GM23338 (cell line): ENCODE measurements at regions not wholly inside any gene's neighbourhood (a gene's known extent, or its start where the extent isn't known, plus 50 kb on each side); places are given as distances from the start of the nearest gene placed in this dataset.

Source experiments
- ATAC-seq: fragments of 200-7000 bp; cut with Tn5 transposase; 3 replicates; pipeline ENCODE4 v1.9.1; 2020
- DNase-seq: peaks from one replicate; pipeline ENCODE4 v3.0.0-alpha.2; 2015; ENCODE audit warnings: low spot score
- H2AFZ ChIP-seq: fragments of 200-600 bp; sonication (generic); 2 replicates; pipeline ENCODE4 v1.8.0; 2016; ENCODE audit warnings: antibody characterized with exemption, mild to moderate bottlenecking, moderate library complexity
- H3F3A ChIP-seq: fragments of 200-600 bp; sonication (generic); replicated peaks from 2 replicates; pipeline ENCODE4 v1.8.0; 2017; ENCODE audit warnings: antibody characterized with exemption, mixed run types, low read depth
- H3K27ac ChIP-seq: fragments of 200-600 bp; sonication (generic); 2 replicates; pipeline ENCODE4 v1.6.1; 2016; ENCODE audit warnings: low read depth
- H3K27me3 ChIP-seq: fragments of 200-600 bp; sonication (generic); 2 replicates; pipeline ENCODE4 v1.8.0; 2016; ENCODE audit warnings: mild to moderate bottlenecking, mixed run types, moderate library complexity; ENCODE audit not compliant: insufficient read depth
- H3K36me3 ChIP-seq: fragments of 200-600 bp; sonication (generic); 2 replicates; pipeline ENCODE4 v1.8.0; 2016; ENCODE audit warnings: mild to moderate bottlenecking; ENCODE audit not compliant: insufficient read depth
- H3K4me1 ChIP-seq: fragments of 200-600 bp; sonication (generic); 2 replicates; pipeline ENCODE4 v1.8.0; 2016; ENCODE audit warnings: mild to moderate bottlenecking, moderate library complexity; ENCODE audit not compliant: insufficient read depth
- H3K4me2 ChIP-seq: fragments of 200-600 bp; sonication (generic); 2 replicates; pipeline ENCODE4 v1.7.1; 2017; ENCODE audit warnings: mixed run types
- H3K4me3 ChIP-seq: fragments of 200-600 bp; sonication (generic); 2 replicates; pipeline ENCODE4 v1.6.1; 2016; ENCODE audit warnings: mixed run types
- H3K79me2 ChIP-seq: fragments of 200-600 bp; sonication (generic); replicated peaks from 2 replicates; pipeline ENCODE4 v1.8.0; 2017; ENCODE audit warnings: mild to moderate bottlenecking; ENCODE audit not compliant: insufficient read depth
- H3K9me2 ChIP-seq: fragments of 200-600 bp; sonication (generic); 2 replicates; pipeline ENCODE4 v1.8.0; 2017; ENCODE audit not compliant: insufficient read depth
- H4K20me1 ChIP-seq: fragments of 200-600 bp; sonication (generic); replicated peaks from 2 replicates; pipeline ENCODE4 v1.8.0; 2017; ENCODE audit warnings: mild to moderate bottlenecking; ENCODE audit not compliant: insufficient read depth
- H3K27ac Mint-ChIP-seq: 2 replicates; pipeline ENCODE4 v1.8.0; 2020; ENCODE audit warnings: inconsistent platforms, mild to moderate bottlenecking, moderate library complexity, mixed read lengths
- H3K27me3 Mint-ChIP-seq: 3 replicates; pipeline ENCODE4 v1.8.0; 2022; ENCODE audit warnings: low read depth, mild to moderate bottlenecking, moderate library complexity, mixed read lengths, inconsistent platforms; ENCODE audit not compliant: insufficient read depth, poor library complexity
- H3K36me3 Mint-ChIP-seq: 3 replicates; pipeline ENCODE4 v1.8.0; 2021; ENCODE audit warnings: low read depth, mild to moderate bottlenecking, inconsistent platforms, moderate library complexity, mixed read lengths
- H3K4me1 Mint-ChIP-seq: 3 replicates; pipeline ENCODE4 v1.8.0; 2020; ENCODE audit warnings: mild to moderate bottlenecking, inconsistent platforms, mixed read lengths
- H3K4me3 Mint-ChIP-seq: 3 replicates; pipeline ENCODE4 v1.8.0; 2021; ENCODE audit warnings: moderate library complexity, mild to moderate bottlenecking, inconsistent platforms, mixed read lengths
- H3K9me3 Mint-ChIP-seq: 3 replicates; pipeline ENCODE4 v1.8.0; 2020; ENCODE audit warnings: moderate library complexity, mild to moderate bottlenecking, inconsistent platforms, mixed read lengths
- CREB1 ChIP-seq: fragments of 250-450 bp; sonication (Bioruptor Pico); IDR thresholded peaks from 2 replicates; pipeline ENCODE4 v1.5.0; 2020; ENCODE audit warnings: low read depth, mild to moderate bottlenecking, moderate library complexity
- EZH2 ChIP-seq: fragments of 200-600 bp; sonication (generic); IDR thresholded peaks from one replicate; pipeline ENCODE4 v1.8.0; 2017; ENCODE audit warnings: antibody characterized with exemption, mild to moderate bottlenecking, low read depth; ENCODE audit not compliant: unreplicated experiment
- EZH2phosphoT487 ChIP-seq: fragments of 200-600 bp; sonication (generic); IDR thresholded peaks from one replicate; pipeline ENCODE4 v1.8.1; 2018; ENCODE audit warnings: antibody characterized with exemption; ENCODE audit not compliant: unreplicated experiment
- JUNB ChIP-seq: IDR thresholded peaks from one replicate; pipeline ENCODE4 v1.6.1; 2016; ENCODE audit warnings: antibody characterized with exemption; ENCODE audit not compliant: unreplicated experiment
- NANOG ChIP-seq: IDR thresholded peaks from 2 replicates; pipeline ENCODE4 v1.6.1; 2016; ENCODE audit warnings: antibody characterized with exemption, borderline replicate concordance
- POLR2AphosphoS5 ChIP-seq: IDR thresholded peaks from 2 replicates; pipeline ENCODE4 v1.6.1; 2016; ENCODE audit warnings: antibody characterized with exemption, low read depth
- STAT1 ChIP-seq: IDR thresholded peaks from one replicate; pipeline ENCODE4 v1.6.1; 2016; ENCODE audit warnings: antibody characterized with exemption; ENCODE audit not compliant: unreplicated experiment
- ZNF114 ChIP-seq: fragments of 250-450 bp; sonication (Bioruptor Pico); IDR thresholded peaks from 2 replicates; pipeline ENCODE4 v1.5.0; 2020; ENCODE audit warnings: mild to moderate bottlenecking, moderate library complexity
- ZNF331 ChIP-seq: fragments of 250-450 bp; sonication (Bioruptor Pico); IDR thresholded peaks from 2 replicates; pipeline ENCODE4 v1.5.0; 2020; ENCODE audit warnings: low read depth, mild to moderate bottlenecking, moderate library complexity
- TF ChIP-seq, protein P1 (sequence below), 2 experiments: fragments of 200-600 bp in 1 of 2; sonication (generic) in 1 of 2; conservative IDR thresholded peaks; 2 replicates each; pipeline versions ENCODE4 v1.5.1 to v1.6.1; 2016 to 2017; ENCODE audit warnings: antibody characterized with exemption in 2 of 2, low read depth in 2 of 2, mild to moderate bottlenecking in 2 of 2, moderate library complexity in 1 of 2
- TF ChIP-seq, protein P2 (sequence below): IDR thresholded peaks from 2 replicates; pipeline ENCODE4 v1.6.1; 2016; ENCODE audit warnings: antibody characterized with exemption
- TF ChIP-seq, protein P3 (sequence below): IDR thresholded peaks from one replicate; pipeline ENCODE4 v1.6.1; 2018; ENCODE audit warnings: antibody characterized with exemption; ENCODE audit not compliant: unreplicated experiment
- TF ChIP-seq, protein P4 (sequence below): fragments of 250-450 bp; sonication (Bioruptor Pico); IDR thresholded peaks from 2 replicates; pipeline ENCODE4 v1.5.0; 2020; ENCODE audit warnings: mild to moderate bottlenecking, moderate library complexity

DNA sequence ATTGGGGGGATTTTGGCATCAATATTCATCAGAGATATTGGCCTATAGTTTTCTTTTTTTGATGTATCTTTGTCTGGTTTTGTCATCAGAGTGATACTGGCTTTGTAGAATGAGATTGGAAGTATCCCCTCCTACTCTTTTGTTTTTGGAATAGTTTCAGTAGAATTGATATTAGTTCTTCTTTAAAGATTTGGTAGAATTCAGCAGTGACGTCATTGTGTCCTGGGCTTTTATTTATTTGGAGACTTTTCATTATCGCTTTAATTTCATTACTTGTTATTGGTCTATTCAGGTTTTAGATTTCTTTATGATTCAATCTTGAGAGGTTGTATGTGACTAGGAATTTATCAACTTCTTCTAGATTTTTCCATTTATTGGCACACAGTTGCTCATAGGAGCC lies 825.5 kb upstream of the NXPH2 start:
- Mint-ChIP-seq H3K4me3 (no peak overlapping the region), H3K9me3 (no peaks in the 10 kb centered on the region), H3K4me1 (peaks cover 3% of the 10 kb centered on the region; the same call in 2 of the 3 replicates), H3K36me3 (no peaks in the 10 kb centered on the region), H3K27me3 (no peaks in the 10 kb centered on the region), H3K27ac (no peak overlapping the region)
- no peak for ATAC-seq
- Histone ChIP-seq H3K79me2 (no peaks in the 10 kb centered on the region), H4K20me1 (no peaks in the 10 kb centered on the region), H3K36me3 (no peaks in the 10 kb centered on the region), H3K4me2 (no peak overlapping the region), H3K9me2 (peaks cover 4% of the 10 kb centered on the region; the same call in 1 of the 2 replicates), H3K4me3 (no peak overlapping the region), H2AFZ (no peak overlapping the region), H3K27me3 (no peaks in the 10 kb centered on the region), H3K27ac (no peak overlapping the region), H3K4me1 (no peaks in the 10 kb centered on the region), H3F3A (no peaks in the 10 kb centered on the region)
- DNase-seq, result no peak
- TF ChIP-seq EZH2phosphoT487, result no peak
- no peak for TF ChIP-seq EZH2
- TF ChIP-seq NANOG, result no peak
- TF ChIP-seq, protein P1, sequence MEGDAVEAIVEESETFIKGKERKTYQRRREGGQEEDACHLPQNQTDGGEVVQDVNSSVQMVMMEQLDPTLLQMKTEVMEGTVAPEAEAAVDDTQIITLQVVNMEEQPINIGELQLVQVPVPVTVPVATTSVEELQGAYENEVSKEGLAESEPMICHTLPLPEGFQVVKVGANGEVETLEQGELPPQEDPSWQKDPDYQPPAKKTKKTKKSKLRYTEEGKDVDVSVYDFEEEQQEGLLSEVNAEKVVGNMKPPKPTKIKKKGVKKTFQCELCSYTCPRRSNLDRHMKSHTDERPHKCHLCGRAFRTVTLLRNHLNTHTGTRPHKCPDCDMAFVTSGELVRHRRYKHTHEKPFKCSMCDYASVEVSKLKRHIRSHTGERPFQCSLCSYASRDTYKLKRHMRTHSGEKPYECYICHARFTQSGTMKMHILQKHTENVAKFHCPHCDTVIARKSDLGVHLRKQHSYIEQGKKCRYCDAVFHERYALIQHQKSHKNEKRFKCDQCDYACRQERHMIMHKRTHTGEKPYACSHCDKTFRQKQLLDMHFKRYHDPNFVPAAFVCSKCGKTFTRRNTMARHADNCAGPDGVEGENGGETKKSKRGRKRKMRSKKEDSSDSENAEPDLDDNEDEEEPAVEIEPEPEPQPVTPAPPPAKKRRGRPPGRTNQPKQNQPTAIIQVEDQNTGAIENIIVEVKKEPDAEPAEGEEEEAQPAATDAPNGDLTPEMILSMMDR (conservative IDR thresholded peaks at IDR 0.05; ENCODE audit: low read depth in 2 of 2), result no peak
- no peak for TF ChIP-seq STAT1
- TF ChIP-seq, protein P2, sequence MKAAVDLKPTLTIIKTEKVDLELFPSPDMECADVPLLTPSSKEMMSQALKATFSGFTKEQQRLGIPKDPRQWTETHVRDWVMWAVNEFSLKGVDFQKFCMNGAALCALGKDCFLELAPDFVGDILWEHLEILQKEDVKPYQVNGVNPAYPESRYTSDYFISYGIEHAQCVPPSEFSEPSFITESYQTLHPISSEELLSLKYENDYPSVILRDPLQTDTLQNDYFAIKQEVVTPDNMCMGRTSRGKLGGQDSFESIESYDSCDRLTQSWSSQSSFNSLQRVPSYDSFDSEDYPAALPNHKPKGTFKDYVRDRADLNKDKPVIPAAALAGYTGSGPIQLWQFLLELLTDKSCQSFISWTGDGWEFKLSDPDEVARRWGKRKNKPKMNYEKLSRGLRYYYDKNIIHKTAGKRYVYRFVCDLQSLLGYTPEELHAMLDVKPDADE, result no peak
- TF ChIP-seq, protein P3, sequence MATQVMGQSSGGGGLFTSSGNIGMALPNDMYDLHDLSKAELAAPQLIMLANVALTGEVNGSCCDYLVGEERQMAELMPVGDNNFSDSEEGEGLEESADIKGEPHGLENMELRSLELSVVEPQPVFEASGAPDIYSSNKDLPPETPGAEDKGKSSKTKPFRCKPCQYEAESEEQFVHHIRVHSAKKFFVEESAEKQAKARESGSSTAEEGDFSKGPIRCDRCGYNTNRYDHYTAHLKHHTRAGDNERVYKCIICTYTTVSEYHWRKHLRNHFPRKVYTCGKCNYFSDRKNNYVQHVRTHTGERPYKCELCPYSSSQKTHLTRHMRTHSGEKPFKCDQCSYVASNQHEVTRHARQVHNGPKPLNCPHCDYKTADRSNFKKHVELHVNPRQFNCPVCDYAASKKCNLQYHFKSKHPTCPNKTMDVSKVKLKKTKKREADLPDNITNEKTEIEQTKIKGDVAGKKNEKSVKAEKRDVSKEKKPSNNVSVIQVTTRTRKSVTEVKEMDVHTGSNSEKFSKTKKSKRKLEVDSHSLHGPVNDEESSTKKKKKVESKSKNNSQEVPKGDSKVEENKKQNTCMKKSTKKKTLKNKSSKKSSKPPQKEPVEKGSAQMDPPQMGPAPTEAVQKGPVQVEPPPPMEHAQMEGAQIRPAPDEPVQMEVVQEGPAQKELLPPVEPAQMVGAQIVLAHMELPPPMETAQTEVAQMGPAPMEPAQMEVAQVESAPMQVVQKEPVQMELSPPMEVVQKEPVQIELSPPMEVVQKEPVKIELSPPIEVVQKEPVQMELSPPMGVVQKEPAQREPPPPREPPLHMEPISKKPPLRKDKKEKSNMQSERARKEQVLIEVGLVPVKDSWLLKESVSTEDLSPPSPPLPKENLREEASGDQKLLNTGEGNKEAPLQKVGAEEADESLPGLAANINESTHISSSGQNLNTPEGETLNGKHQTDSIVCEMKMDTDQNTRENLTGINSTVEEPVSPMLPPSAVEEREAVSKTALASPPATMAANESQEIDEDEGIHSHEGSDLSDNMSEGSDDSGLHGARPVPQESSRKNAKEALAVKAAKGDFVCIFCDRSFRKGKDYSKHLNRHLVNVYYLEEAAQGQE, result no peak
- no peak for TF ChIP-seq JUNB
- TF ChIP-seq, protein P4, sequence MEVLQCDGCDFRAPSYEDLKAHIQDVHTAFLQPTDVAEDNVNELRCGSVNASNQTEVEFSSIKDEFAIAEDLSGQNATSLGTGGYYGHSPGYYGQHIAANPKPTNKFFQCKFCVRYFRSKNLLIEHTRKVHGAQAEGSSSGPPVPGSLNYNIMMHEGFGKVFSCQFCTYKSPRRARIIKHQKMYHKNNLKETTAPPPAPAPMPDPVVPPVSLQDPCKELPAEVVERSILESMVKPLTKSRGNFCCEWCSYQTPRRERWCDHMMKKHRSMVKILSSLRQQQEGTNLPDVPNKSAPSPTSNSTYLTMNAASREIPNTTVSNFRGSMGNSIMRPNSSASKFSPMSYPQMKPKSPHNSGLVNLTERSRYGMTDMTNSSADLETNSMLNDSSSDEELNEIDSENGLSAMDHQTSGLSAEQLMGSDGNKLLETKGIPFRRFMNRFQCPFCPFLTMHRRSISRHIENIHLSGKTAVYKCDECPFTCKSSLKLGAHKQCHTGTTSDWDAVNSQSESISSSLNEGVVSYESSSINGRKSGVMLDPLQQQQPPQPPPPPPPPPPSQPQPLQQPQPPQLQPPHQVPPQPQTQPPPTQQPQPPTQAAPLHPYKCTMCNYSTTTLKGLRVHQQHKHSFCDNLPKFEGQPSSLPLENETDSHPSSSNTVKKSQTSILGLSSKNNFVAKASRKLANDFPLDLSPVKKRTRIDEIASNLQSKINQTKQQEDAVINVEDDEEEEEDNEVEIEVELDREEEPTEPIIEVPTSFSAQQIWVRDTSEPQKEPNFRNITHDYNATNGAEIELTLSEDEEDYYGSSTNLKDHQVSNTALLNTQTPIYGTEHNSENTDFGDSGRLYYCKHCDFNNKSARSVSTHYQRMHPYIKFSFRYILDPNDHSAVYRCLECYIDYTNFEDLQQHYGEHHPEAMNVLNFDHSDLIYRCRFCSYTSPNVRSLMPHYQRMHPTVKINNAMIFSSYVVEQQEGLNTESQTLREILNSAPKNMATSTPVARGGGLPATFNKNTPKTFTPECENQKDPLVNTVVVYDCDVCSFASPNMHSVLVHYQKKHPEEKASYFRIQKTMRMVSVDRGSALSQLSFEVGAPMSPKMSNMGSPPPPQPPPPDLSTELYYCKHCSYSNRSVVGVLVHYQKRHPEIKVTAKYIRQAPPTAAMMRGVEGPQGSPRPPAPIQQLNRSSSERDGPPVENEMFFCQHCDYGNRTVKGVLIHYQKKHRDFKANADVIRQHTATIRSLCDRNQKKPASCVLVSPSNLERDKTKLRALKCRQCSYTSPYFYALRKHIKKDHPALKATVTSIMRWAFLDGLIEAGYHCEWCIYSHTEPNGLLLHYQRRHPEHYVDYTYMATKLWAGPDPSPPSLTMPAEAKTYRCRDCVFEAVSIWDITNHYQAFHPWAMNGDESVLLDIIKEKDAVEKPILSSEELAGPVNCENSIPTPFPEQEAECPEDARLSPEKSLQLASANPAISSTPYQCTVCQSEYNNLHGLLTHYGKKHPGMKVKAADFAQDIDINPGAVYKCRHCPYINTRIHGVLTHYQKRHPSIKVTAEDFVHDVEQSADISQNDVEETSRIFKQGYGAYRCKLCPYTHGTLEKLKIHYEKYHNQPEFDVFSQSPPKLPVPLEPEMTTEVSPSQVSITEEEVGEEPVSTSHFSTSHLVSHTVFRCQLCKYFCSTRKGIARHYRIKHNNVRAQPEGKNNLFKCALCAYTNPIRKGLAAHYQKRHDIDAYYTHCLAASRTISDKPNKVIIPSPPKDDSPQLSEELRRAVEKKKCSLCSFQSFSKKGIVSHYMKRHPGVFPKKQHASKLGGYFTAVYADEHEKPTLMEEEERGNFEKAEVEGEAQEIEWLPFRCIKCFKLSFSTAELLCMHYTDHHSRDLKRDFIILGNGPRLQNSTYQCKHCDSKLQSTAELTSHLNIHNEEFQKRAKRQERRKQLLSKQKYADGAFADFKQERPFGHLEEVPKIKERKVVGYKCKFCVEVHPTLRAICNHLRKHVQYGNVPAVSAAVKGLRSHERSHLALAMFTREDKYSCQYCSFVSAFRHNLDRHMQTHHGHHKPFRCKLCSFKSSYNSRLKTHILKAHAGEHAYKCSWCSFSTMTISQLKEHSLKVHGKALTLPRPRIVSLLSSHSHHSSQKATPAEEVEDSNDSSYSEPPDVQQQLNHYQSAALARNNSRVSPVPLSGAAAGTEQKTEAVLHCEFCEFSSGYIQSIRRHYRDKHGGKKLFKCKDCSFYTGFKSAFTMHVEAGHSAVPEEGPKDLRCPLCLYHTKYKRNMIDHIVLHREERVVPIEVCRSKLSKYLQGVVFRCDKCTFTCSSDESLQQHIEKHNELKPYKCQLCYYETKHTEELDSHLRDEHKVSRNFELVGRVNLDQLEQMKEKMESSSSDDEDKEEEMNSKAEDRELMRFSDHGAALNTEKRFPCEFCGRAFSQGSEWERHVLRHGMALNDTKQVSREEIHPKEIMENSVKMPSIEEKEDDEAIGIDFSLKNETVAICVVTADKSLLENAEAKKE (CRISPR knock-in tag), result no peak
- TF ChIP-seq ZNF331 (CRISPR knock-in tag), result no peak
- TF ChIP-seq CREB1 (CRISPR knock-in tag), result no peak
- TF ChIP-seq ZNF114 (CRISPR knock-in tag), result no peak
- TF ChIP-seq POLR2AphosphoS5, result no peak
